H54 (cell line): ENCODE measurements at regions not wholly inside any gene's neighbourhood (a gene's known extent, or its start where the extent isn't known, plus 50 kb on each side); places are given as distances from the start of the nearest gene placed in this dataset.
A peak's percentile ranks its signal among the peaks of the same experiment; 100 is the strongest.

ENCODE experiments used
- DNase-seq: peaks from one replicate; pipeline ENCODE4 v3.0.0; 2011; ENCODE audit warnings: low spot score, mixed read lengths; ENCODE audit not compliant: insufficient read length
- FAIRE-seq: peaks from 3 replicates; lab custom pipeline; 2011; peaks lifted over from hg19 to GRCh38; lab: Jason Lieb, UNC
- POLR2A ChIP-seq: IDR thresholded peaks from 2 replicates; pipeline ENCODE4 v1.6.1; 2011; ENCODE audit warnings: low read depth, mild to moderate bottlenecking, low read length

- no peak for TF ChIP-seq POLR2A
- no peak for DNase-seq
- FAIRE-seq: no peak
Observed at GRCh38 chr15:66644000-66644787, 57.8 kb upstream of the SMAD6 start.

GRCh38 chr15:66644869-66645268, 57.2 kb upstream of the SMAD6 start:
- FAIRE-seq: no peak
- no peak for TF ChIP-seq POLR2A
- no peak for DNase-seq

GRCh38 chr15:66646308-66646707, 55.7 kb upstream of the SMAD6 start:
- DNase-seq: no peak
- no peak for TF ChIP-seq POLR2A
- no peak for FAIRE-seq

GRCh38 chr15:66646799-66647198, 55.2 kb upstream of the SMAD6 start:
- no peak for TF ChIP-seq POLR2A
- no peak for DNase-seq
- FAIRE-seq: no peak

GRCh38 chr15:66647358-66647757, 54.7 kb upstream of the SMAD6 start:
- FAIRE-seq (no peak), DNase-seq (no peak)
- no peak for TF ChIP-seq POLR2A

DNA sequence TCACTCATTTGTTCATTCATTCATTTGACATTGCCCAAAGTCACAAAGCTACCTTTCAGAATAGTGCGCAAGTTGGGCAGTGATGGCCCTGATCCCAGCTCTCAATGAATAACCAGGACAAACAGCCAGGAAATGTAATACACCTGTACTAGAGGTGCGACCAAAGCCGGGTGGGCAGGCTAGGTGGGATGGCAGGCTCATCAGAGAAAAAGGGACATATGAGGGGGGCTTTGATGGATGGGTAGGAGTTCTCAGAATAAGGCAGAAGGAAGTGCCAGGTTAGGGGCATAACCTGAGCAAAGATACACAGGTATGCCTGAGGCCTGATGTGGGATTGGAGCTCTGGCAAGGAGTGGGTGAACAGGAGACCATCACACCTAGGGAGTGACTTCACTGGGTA, 53.4 kb upstream of the SMAD6 start:
- DNase-seq: no peak
- no peak for FAIRE-seq
- no peak for TF ChIP-seq POLR2A

GRCh38 chr15:66649235-66649984, 52.6 kb upstream of the SMAD6 start:
- DNase-seq: no peak
- no peak for FAIRE-seq

GRCh38 chr15:66650433-66650832, 51.6 kb upstream of the SMAD6 start:
- no peak for TF ChIP-seq POLR2A
- FAIRE-seq: no peak
- DNase-seq: peak; percentile 57

More at GRCh38 chr15:66649235-66649984, 52.6 kb upstream of the SMAD6 start:
- no peak for TF ChIP-seq POLR2A

DNA sequence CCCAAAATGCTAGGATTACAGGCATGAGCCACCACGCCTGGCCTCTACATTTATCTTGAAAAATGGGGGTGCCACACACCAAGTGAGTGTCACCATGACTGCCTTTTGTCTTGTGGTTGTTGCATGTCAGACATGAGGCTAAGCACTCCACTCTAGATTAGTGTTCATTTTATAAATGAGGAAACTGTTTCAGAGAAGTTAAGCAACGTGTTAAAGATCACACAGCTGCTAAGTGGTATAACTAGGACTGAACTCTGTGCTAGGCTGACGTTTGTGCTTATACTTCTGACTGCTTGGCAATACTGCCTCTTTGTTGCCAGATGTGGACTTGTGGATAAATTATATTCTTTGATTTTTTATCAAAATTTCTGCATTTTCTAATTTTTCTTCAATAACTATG, 50.8 kb upstream of the SMAD6 start:
- FAIRE-seq: no peak

DNA sequence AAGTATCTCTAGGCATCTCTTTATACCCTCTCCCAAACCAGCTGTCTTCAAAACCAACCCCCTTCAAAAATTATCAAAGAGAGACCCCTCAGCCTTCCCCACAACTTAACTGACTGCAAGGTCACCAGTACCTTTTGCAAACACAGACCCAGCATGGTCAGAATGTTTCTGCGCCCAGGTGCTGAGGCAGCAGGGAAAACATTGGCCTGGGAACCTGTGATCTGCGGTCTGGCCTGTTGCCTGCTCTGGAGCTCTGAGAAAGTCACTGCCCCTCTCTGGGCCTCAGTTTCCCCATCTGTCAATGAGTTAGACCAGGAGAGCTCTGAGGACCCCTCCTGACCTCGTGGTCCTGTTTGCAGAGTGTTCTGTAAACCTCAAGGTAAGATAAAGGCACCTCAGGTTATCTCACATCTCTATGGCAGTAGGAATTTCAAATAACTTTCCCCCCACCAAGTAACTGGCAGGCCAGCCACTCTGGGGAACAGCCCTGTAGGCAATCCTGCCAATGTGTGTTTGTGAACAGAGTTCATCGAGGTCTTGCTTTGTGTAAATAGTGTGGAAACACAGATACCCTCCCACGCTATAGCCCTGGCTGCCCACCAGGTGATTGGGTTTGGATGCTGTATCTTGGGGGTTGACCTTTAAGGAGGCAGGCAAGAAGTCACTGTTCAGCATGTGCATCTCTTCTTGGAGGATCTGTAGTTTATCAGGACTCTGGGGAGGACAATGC, 50.0 kb upstream of the SMAD6 start:
- FAIRE-seq (no peak), DNase-seq (no peak)
- no peak for TF ChIP-seq POLR2A

More for the DNA sequence above, 50.8 kb upstream of the SMAD6 start:
- TF ChIP-seq POLR2A: no peak
- DNase-seq: no peak
